HepG2 (cell line): ENCODE measurements at regions not wholly inside any gene's neighbourhood (a gene's known extent, or its start where the extent isn't known, plus 50 kb on each side); places are given as distances from the start of the nearest gene placed in this dataset.

Source experiments
- CEBPB ChIP-seq: IDR thresholded peaks from 2 replicates; pipeline ENCODE4 v1.6.1; 2011; ENCODE audit warnings: low read depth, low read length, improper control_type of control experiment, borderline replicate concordance
- CTCF ChIP-seq: sonication (generic); formaldehyde crosslinking; IDR thresholded peaks from 2 replicates; pipeline ENCODE4 v1.5.0; 2020; ENCODE audit warnings: mild to moderate bottlenecking, missing genetic modification reagents, moderate library complexity
- EZH2 ChIP-seq: conservative IDR thresholded peaks from 2 replicates; pipeline ENCODE4 v1.6.1; 2012; ENCODE audit warnings: mild to moderate bottlenecking, low read depth, low read length, moderate library complexity
- KDM5A ChIP-seq: fragments of 200-600 bp; sonication (generic); IDR thresholded peaks from 2 replicates; pipeline ENCODE4 v1.7.0; 2018; ENCODE audit warnings: antibody characterized with exemption, mild to moderate bottlenecking, low read length, borderline replicate concordance
- MBNL3 ChIP-seq: fragments of 250-450 bp; sonication (Bioruptor Pico); conservative IDR thresholded peaks from 2 replicates; pipeline ENCODE4 v1.8.0; 2022; ENCODE audit warnings: mild to moderate bottlenecking, inconsistent platforms
- NRL ChIP-seq: sonication (generic); formaldehyde crosslinking; IDR thresholded peaks from 2 replicates; pipeline ENCODE4 v1.5.0; 2020; ENCODE audit warnings: missing genetic modification reagents, mild to moderate bottlenecking, moderate library complexity, borderline replicate concordance
- POLR2A ChIP-seq, 2 experiments: IDR thresholded peaks; 2 replicates each; pipeline ENCODE4 v1.6.1; 2011; ENCODE audit warnings: low read depth in 2 of 2, low read length in 2 of 2, mild to moderate bottlenecking in 1 of 2, moderate library complexity in 1 of 2; ENCODE audit not compliant: insufficient read depth in 1 of 2
- RAD21 ChIP-seq: fragments of 450-650 bp; formaldehyde crosslinking; IDR thresholded peaks from 2 replicates; pipeline ENCODE4 v1.5.0; 2020; ENCODE audit warnings: mild to moderate bottlenecking
- RCOR2 ChIP-seq: IDR thresholded peaks from 2 replicates; pipeline ENCODE4 v1.6.1; 2016; ENCODE audit warnings: missing biosample characterization, missing genetic modification reagents
- SIX4 ChIP-seq: sonication (generic); formaldehyde crosslinking; IDR thresholded peaks from 2 replicates; pipeline ENCODE4 v1.4.0; 2020; ENCODE audit warnings: missing genetic modification reagents
- SMC3 ChIP-seq: IDR thresholded peaks from 2 replicates; pipeline ENCODE4 v1.6.1; 2011; ENCODE audit warnings: low read length, improper control_type of control experiment
- SP1 ChIP-seq, 2 experiments: fragments of 450-650 bp in 1 of 2; sonication (generic) in 1 of 2; formaldehyde crosslinking in 1 of 2; IDR thresholded peaks; 2 replicates each; pipeline versions ENCODE4 v1.4.0 to v1.6.1; 2016 to 2020; ENCODE audit warnings: missing genetic modification reagents in 1 of 2
- ZNF3 ChIP-seq: IDR thresholded peaks from 2 replicates; pipeline ENCODE4 v1.7.0; 2017; ENCODE audit warnings: inconsistent platforms
- TF ChIP-seq, protein P1 (sequence below): sonication (generic); formaldehyde crosslinking; IDR thresholded peaks from 2 replicates; pipeline ENCODE4 v1.4.0; 2020; ENCODE audit warnings: missing genetic modification reagents, borderline replicate concordance

DNA sequence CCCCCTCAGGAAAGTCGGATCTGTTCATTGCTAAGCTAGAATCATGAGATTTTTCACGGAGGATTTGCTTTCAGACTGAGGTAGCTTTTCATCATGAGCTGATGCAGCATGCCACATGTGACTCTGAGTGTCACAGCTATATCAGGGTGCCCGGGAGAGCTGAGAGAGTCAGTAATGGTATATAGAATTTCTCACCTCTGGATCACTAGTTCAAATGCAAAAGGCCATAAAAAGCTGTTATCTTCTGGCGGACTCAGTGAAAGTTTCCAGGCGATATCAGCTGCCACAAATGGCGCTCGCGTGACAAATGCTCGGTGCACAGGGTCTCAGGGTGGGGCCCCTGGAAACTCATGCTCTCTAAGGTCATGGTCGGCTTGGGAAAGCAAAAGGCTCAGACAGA, 150.1 kb downstream of the DHX15 start:
- TF ChIP-seq RCOR2 (CRISPR knock-in tag) (no peak), KDM5A (no peak), NRL (CRISPR knock-in tag) (no peak), SMC3 (no peak), CTCF (CRISPR knock-in tag) (no peak), CEBPB (no peak), SIX4 (CRISPR knock-in tag) (no peak), SP1 (IDR thresholded peaks at IDR 0.05) (no peak), SP1 (CRISPR knock-in tag; IDR thresholded peaks at IDR 0.05) (no peak), POLR2A (IDR thresholded peaks at IDR 0.05; ENCODE audit: insufficient read depth in 1 of 2, low read depth in 2 of 2, low read length in 2 of 2) (no peak), EZH2 (no peak), MBNL3 (no peak), ZNF3 (CRISPR knock-in tag) (no peak), RAD21 (CRISPR knock-in tag) (no peak)
- TF ChIP-seq, protein P1, sequence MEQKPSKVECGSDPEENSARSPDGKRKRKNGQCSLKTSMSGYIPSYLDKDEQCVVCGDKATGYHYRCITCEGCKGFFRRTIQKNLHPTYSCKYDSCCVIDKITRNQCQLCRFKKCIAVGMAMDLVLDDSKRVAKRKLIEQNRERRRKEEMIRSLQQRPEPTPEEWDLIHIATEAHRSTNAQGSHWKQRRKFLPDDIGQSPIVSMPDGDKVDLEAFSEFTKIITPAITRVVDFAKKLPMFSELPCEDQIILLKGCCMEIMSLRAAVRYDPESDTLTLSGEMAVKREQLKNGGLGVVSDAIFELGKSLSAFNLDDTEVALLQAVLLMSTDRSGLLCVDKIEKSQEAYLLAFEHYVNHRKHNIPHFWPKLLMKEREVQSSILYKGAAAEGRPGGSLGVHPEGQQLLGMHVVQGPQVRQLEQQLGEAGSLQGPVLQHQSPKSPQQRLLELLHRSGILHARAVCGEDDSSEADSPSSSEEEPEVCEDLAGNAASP (CRISPR knock-in tag), result no peak
